Prostate gland (tissue), 2 donors: ENCODE measurements at regions not wholly inside any gene's neighbourhood (a gene's known extent, or its start where the extent isn't known, plus 50 kb on each side); places are given as distances from the start of the nearest gene placed in this dataset.

ENCODE experiments used
- DNase-seq: peaks from one replicate; pipeline ENCODE4 v3.0.0-alpha.2; 2019; ENCODE audit warnings: low spot score
- H3K27ac ChIP-seq, 2 donors: fragments of 200-600 bp; sonication (generic); 2 replicates each; pipeline ENCODE4 v1.5.1; 2017 to 2019
- H3K27me3 ChIP-seq: fragments of 200-600 bp; sonication (generic); replicated peaks from 2 replicates; pipeline ENCODE4 v1.5.1; 2019; ENCODE audit not compliant: insufficient read depth
- H3K36me3 ChIP-seq, 2 donors: fragments of 200-600 bp; sonication (generic); 1 replicate in 1 of 2; 2 replicates in 1 of 2; pipeline versions ENCODE4 v1.5.1 to v1.8.1; 2017 to 2019
- H3K4me1 ChIP-seq: fragments of 200-600 bp; sonication (generic); replicated peaks from 2 replicates; pipeline ENCODE4 v1.5.1; 2019
- H3K4me3 ChIP-seq, 2 donors: fragments of 200-600 bp; sonication (generic); 2 replicates each; pipeline ENCODE4 v1.5.1; 2017 to 2019
- H3K9me3 ChIP-seq: fragments of 200-600 bp; sonication (generic); 2 replicates; pipeline ENCODE4 v1.5.1; 2017
- CTCF ChIP-seq, 4 experiments: fragments of 200-600 bp in 2 of 4; fragments of 450-650 bp in 2 of 4; sonication (generic) in 2 of 4; IDR thresholded peaks; 1 replicate in 3 of 4; 2 replicates in 1 of 4; pipeline ENCODE4 v1.5.1; 2016 to 2019; ENCODE audit warnings: antibody characterized with exemption in 4 of 4, mild to moderate bottlenecking in 2 of 4, moderate library complexity in 2 of 4
- POLR2A ChIP-seq: fragments of 450-650 bp; IDR thresholded peaks from one replicate; pipeline ENCODE4 v1.6.1; 2016; ENCODE audit warnings: antibody characterized with exemption, mild to moderate bottlenecking
- POLR2AphosphoS5 ChIP-seq: sonication (generic); formaldehyde crosslinking; IDR thresholded peaks from one replicate; pipeline ENCODE4 v1.6.1; 2017; ENCODE audit warnings: antibody characterized with exemption
- WGBS: methylation state at CpG from one replicate; pipeline ENCODE4 v1.1.5; 2018; 5-methylcytosine and 5-hydroxymethylcytosine counted together
- intact Hi-C: fragments of 100-400 bp; cut with DNase I; formaldehyde crosslinking; loops from one replicate; pipeline ENCODE4 v1.14.2; 2022
- small RNA-seq, 2 donors: library from RNA; depleted of rRNA; stranded (forward); fragments of <200 nt; gene quantifications; one replicate each; pipeline ENCODE3, GENCODE V24; 2016

- WGBS: 63% methylated on average over 3 of the region's 3 CpGs
- no peak for DNase-seq
- Histone ChIP-seq H3K36me3 (no peaks in the 10 kb centered on the region), H3K4me1 (no peaks in the 10 kb centered on the region), H3K27me3 (no peaks in the 10 kb centered on the region), H3K9me3 (no peaks in the 10 kb centered on the region), H3K4me3 (no peak overlapping the region), H3K27ac (no peak overlapping the region)
- no peak for TF ChIP-seq POLR2AphosphoS5
- intact Hi-C loops: no loop called here
These were observed 59.5 kb upstream of the SUCLG2 start for GRCh38 chr3:67713764-67714469.

DNA sequence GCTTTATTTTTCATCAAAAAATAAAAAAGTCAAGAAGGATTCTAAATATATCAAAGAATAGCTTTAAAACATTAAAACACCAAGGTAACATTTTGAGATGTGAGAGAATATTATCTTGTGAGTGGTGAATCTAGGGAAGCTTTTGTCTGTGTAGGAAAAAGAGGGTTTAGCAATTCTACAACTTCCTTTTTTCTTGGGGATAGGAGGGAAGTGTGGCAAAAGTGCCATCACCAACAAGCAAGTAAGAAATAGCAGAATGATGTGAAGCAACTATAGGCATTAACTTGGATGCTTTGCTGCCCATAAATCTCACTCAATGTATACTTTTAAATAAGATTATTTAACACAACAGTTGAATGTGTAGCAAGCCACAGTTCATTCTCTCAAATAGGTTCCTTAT, 57.8 kb upstream of the SUCLG2 start:
- no peak for DNase-seq
- Histone ChIP-seq H3K4me3 (no peak overlapping the region), H3K27me3 (no peaks in the 10 kb centered on the region), H3K4me1 (no peaks in the 10 kb centered on the region), H3K27ac (no peak overlapping the region), H3K36me3 (no peaks in the 10 kb centered on the region), H3K9me3 (no peaks in the 10 kb centered on the region)
- TF ChIP-seq POLR2A (no peak), POLR2AphosphoS5 (no peak), CTCF (IDR thresholded peaks at IDR 0.05) (no peak)
- intact Hi-C loops: no loop called here

DNA sequence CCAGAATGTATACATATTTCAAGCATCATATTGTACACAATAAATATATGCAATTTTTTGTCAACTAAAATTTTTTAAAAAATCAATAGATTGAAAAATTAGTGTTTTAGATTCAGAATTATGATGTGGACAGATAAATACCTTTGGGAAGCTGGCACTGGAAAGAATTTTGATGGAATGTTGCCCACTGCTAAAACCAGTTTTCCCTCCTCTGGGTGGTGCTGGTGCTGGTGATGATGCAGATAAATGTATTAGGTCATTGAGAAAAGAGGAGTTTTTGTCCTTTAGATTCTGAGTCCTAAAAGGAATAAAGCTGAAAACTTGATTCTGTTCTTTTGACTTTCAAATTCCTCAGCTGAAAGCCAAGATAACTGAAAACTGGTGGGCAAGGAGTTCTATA, 56.0 kb upstream of the SUCLG2 start:
- no peak overlapping the region for H3K4me3 ChIP-seq
- no peak overlapping the region for H3K27ac ChIP-seq
- H3K36me3 ChIP-seq: no peaks in the 10 kb centered on the region
- no peak for DNase-seq
- H3K4me1 ChIP-seq: no peaks in the 10 kb centered on the region
- TF ChIP-seq POLR2AphosphoS5: no peak
- TF ChIP-seq CTCF (IDR thresholded peaks at IDR 0.05): no peak
- TF ChIP-seq POLR2A: no peak
- intact Hi-C loops: no loop called here
- no peaks in the 10 kb centered on the region for H3K9me3 ChIP-seq
- no peaks in the 10 kb centered on the region for H3K27me3 ChIP-seq

DNA sequence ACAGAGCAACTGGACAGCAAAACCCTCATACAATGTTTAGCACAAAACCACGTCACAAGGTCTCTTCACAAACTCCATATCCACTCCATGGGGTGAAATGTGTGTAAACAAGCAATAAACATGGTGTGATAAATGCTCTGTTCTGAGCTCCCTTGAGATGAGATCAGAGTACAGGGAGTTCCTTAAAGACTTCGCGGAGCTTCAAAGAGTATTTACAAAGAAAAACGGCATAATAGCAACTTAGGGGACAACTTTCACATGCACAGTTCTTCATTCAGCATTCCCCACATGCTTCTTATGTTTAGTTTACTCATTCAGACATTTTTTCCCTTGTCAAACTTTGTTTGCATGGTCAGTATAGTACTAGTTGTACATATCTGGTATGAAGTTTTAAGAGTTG, 52.5 kb upstream of the SUCLG2 start:
- H3K27ac ChIP-seq: no peak overlapping the region
- intact Hi-C loops: no loop called here
- TF ChIP-seq POLR2AphosphoS5: peak; percentile 71
- no peak for TF ChIP-seq POLR2A

GRCh38 chr3:67704322-67704721, 49.9 kb upstream of the SUCLG2 start:
- Histone ChIP-seq H3K4me1 (no peaks in the 10 kb centered on the region), H3K9me3 (no peaks in the 10 kb centered on the region), H3K27ac (no peak overlapping the region), H3K4me3 (no peak overlapping the region), H3K27me3 (no peaks in the 10 kb centered on the region), H3K36me3 (no peaks in the 10 kb centered on the region)
- WGBS: 80% methylated on average over 4 of the region's 4 CpGs
- TF ChIP-seq POLR2A: no peak
- no peak for TF ChIP-seq POLR2AphosphoS5
- TF ChIP-seq CTCF (IDR thresholded peaks at IDR 0.05): no peak
- no peak for DNase-seq
- intact Hi-C loops: no loop called here

More for the DNA sequence above, 52.5 kb upstream of the SUCLG2 start:
- no peaks in the 10 kb centered on the region for H3K9me3 ChIP-seq
- no peak for DNase-seq
- no peaks in the 10 kb centered on the region for H3K27me3 ChIP-seq
- H3K4me3 ChIP-seq: no peak overlapping the region
- WGBS: 21% methylated on average over 4 of the region's 4 CpGs
- no peaks in the 10 kb centered on the region for H3K4me1 ChIP-seq
- no peaks in the 10 kb centered on the region for H3K36me3 ChIP-seq

Small RNA genes lying in the stretch of these regions (small RNA-seq; reads per million reads assigned to genes)
- gene AC107626.1: 0 reads per million in 2 donors
